Natural killer cell treated with Interleukin-12 subunit alpha and Interleukin-12 subunit beta and Interleukin-15 and Interleukin-18, amount 100 ng/mL, for 72 hours (primary cell): ENCODE measurements at regions not wholly inside any gene's neighbourhood (a gene's known extent, or its start where the extent isn't known, plus 50 kb on each side); places are given as distances from the start of the nearest gene placed in this dataset.

Experiments used
- ATAC-seq, 2 donors: fragments of 150-1000 bp; cut with Tn5 transposase in 1 of 2; sonication (Bioruptor Pico), chemical (Tn5 transposase) in 1 of 2; 2 replicates each; pipeline ENCODE4 v1.10.0; 2021
- DNase-seq: peaks from one replicate; pipeline ENCODE4 v3.0.0; 2022; ENCODE audit warnings: low spot score
- H3K27ac Mint-ChIP-seq, 2 donors: 1 replicate in 1 of 2; 2 replicates in 1 of 2; pipeline ENCODE4 v1.8.0; 2022; ENCODE audit warnings: mixed read lengths in 2 of 2, mild to moderate bottlenecking in 1 of 2, moderate library complexity in 1 of 2
- H3K27me3 Mint-ChIP-seq, 2 donors: 1 replicate in 1 of 2; 2 replicates in 1 of 2; pipeline ENCODE4 v1.8.0; 2022; ENCODE audit warnings: mixed read lengths in 2 of 2
- H3K36me3 Mint-ChIP-seq: one replicate; pipeline ENCODE4 v1.8.0; 2022; ENCODE audit warnings: mixed read lengths
- H3K4me1 Mint-ChIP-seq, 2 donors: 1 replicate in 1 of 2; 2 replicates in 1 of 2; pipeline ENCODE4 v1.8.0; 2022; ENCODE audit warnings: low read depth in 2 of 2, mixed read lengths in 2 of 2, mild to moderate bottlenecking in 1 of 2
- H3K4me3 Mint-ChIP-seq: one replicate; pipeline ENCODE4 v1.8.0; 2022; ENCODE audit warnings: mixed read lengths
- H3K9me3 Mint-ChIP-seq: 2 replicates; pipeline ENCODE4 v1.8.0; 2022; ENCODE audit warnings: mixed read lengths

GRCh38 chr2:43130548-43130875 lies 95.9 kb downstream of the ZFP36L2 start:
- DNase-seq, result no peak
- Mint-ChIP-seq H3K4me1 (peaks cover 68 to 73% of the 10 kb centered on the region in 2 donors), H3K9me3 (no peaks in the 10 kb centered on the region), H3K4me3 (peak overlapping the region; percentile 48), H3K27ac (peak overlapping the region; percentile 1 to 52), H3K27me3 (no peaks in the 10 kb centered on the region), H3K36me3 (no peaks in the 10 kb centered on the region)
- ATAC-seq, result no peak

GRCh38 chr2:43129676-43130547 lies 96.5 kb downstream of the ZFP36L2 start:
- no peak for DNase-seq
- peak overlapping the region; percentile 1 to 52 for H3K27ac Mint-ChIP-seq

GRCh38 chr2:43128559-43128955 lies 97.8 kb downstream of the ZFP36L2 start:
- no peaks in the 10 kb centered on the region for H3K36me3 Mint-ChIP-seq
- no peaks in the 10 kb centered on the region for H3K27me3 Mint-ChIP-seq
- peak overlapping the region; percentile 55 for H3K4me3 Mint-ChIP-seq
- peaks cover 56 to 59% of the 10 kb centered on the region in 2 donors for H3K4me1 Mint-ChIP-seq
- no peaks in the 10 kb centered on the region for H3K9me3 Mint-ChIP-seq
- peak overlapping the region; percentile 66 to 81 for H3K27ac Mint-ChIP-seq
- ATAC-seq, result no peak
- DNase-seq, result no peak

More at GRCh38 chr2:43129676-43130547, 96.5 kb downstream of the ZFP36L2 start:
- Mint-ChIP-seq H3K4me3 (peak overlapping the region; percentile 48), H3K27me3 (no peaks in the 10 kb centered on the region), H3K4me1 (peaks cover 65 to 68% of the 10 kb centered on the region in 2 donors), H3K9me3 (no peaks in the 10 kb centered on the region), H3K36me3 (no peaks in the 10 kb centered on the region)
- ATAC-seq, result no peak

- no peaks in the 10 kb centered on the region for H3K36me3 Mint-ChIP-seq
- no peaks in the 10 kb centered on the region for H3K27me3 Mint-ChIP-seq
- peak overlapping the region; percentile 66 to 81 for H3K27ac Mint-ChIP-seq
- H3K4me3 Mint-ChIP-seq, result peak overlapping the region; percentile 55
- no peaks in the 10 kb centered on the region for H3K9me3 Mint-ChIP-seq
- ATAC-seq, result no peak
- no peak for DNase-seq
- H3K4me1 Mint-ChIP-seq, result peaks cover 53 to 56% of the 10 kb centered on the region in 2 donors
Observed at GRCh38 chr2:43127941-43128558, 98.4 kb downstream of the ZFP36L2 start.

GRCh38 chr2:43127208-43127940 lies 99.0 kb downstream of the ZFP36L2 start:
- peak overlapping the region; percentile 66 to 81 for H3K27ac Mint-ChIP-seq
- ATAC-seq (peak; percentile 66 to 76), DNase-seq (peak; percentile 87)
- H3K4me3 Mint-ChIP-seq, result peak overlapping the region; percentile 55
- no peaks in the 10 kb centered on the region for H3K9me3 Mint-ChIP-seq
- no peaks in the 10 kb centered on the region for H3K36me3 Mint-ChIP-seq
- no peaks in the 10 kb centered on the region for H3K27me3 Mint-ChIP-seq
- H3K4me1 Mint-ChIP-seq, result peaks cover 49 to 53% of the 10 kb centered on the region in 2 donors

GRCh38 chr2:43126817-43127207 lies 99.6 kb downstream of the ZFP36L2 start:
- Mint-ChIP-seq H3K9me3 (no peaks in the 10 kb centered on the region), H3K36me3 (no peaks in the 10 kb centered on the region), H3K27ac (no peak overlapping the region), H3K4me3 (no peak overlapping the region), H3K4me1 (peaks cover 45 to 47% of the 10 kb centered on the region in 2 donors), H3K27me3 (no peaks in the 10 kb centered on the region)
- ATAC-seq, result no peak
- no peak for DNase-seq

GRCh38 chr2:43125090-43125998 lies 101.1 kb downstream of the ZFP36L2 start:
- Mint-ChIP-seq H3K4me3 (no peak overlapping the region), H3K4me1 (peaks cover 30 to 33% of the 10 kb centered on the region in 2 donors), H3K27ac (no peak overlapping the region), H3K9me3 (no peaks in the 10 kb centered on the region), H3K27me3 (no peaks in the 10 kb centered on the region), H3K36me3 (no peaks in the 10 kb centered on the region)
- DNase-seq (no peak), ATAC-seq (no peak)

GRCh38 chr2:43124687-43125057 lies 101.7 kb downstream of the ZFP36L2 start:
- H3K36me3 Mint-ChIP-seq, result peaks cover 2% of the 10 kb centered on the region
- peaks cover 23 to 26% of the 10 kb centered on the region in 2 donors for H3K4me1 Mint-ChIP-seq
- no peak for ATAC-seq
- DNase-seq, result no peak
- H3K9me3 Mint-ChIP-seq, result no peaks in the 10 kb centered on the region
- no peaks in the 10 kb centered on the region for H3K27me3 Mint-ChIP-seq
- no peak overlapping the region for H3K4me3 Mint-ChIP-seq
- no peak overlapping the region for H3K27ac Mint-ChIP-seq

GRCh38 chr2:43123981-43124686 lies 102.3 kb downstream of the ZFP36L2 start:
- Mint-ChIP-seq H3K4me1 (peaks cover 19 to 21% of the 10 kb centered on the region in 2 donors), H3K4me3 (no peak overlapping the region), H3K27ac (no peak overlapping the region), H3K9me3 (no peaks in the 10 kb centered on the region), H3K36me3 (peaks cover 7% of the 10 kb centered on the region), H3K27me3 (no peaks in the 10 kb centered on the region)
- DNase-seq (no peak), ATAC-seq (no peak)

GRCh38 chr2:43123486-43123885 lies 102.9 kb downstream of the ZFP36L2 start:
- H3K27me3 Mint-ChIP-seq, result no peaks in the 10 kb centered on the region
- H3K36me3 Mint-ChIP-seq, result peaks cover 12% of the 10 kb centered on the region
- H3K4me1 Mint-ChIP-seq, result peaks cover 14 to 16% of the 10 kb centered on the region in 2 donors
- DNase-seq (no peak), ATAC-seq (no peak)
- no peak overlapping the region for H3K27ac Mint-ChIP-seq
- no peak overlapping the region for H3K4me3 Mint-ChIP-seq
- H3K9me3 Mint-ChIP-seq, result no peaks in the 10 kb centered on the region

- ATAC-seq, result no peak
- peaks cover 10 to 11% of the 10 kb centered on the region in 2 donors for H3K4me1 Mint-ChIP-seq
- no peaks in the 10 kb centered on the region for H3K27me3 Mint-ChIP-seq
- H3K36me3 Mint-ChIP-seq, result peaks cover 15% of the 10 kb centered on the region
- no peak for DNase-seq
- no peak overlapping the region for H3K4me3 Mint-ChIP-seq
- H3K9me3 Mint-ChIP-seq, result no peaks in the 10 kb centered on the region
- H3K27ac Mint-ChIP-seq, result no peak overlapping the region
Observed at GRCh38 chr2:43123028-43123427, 103.4 kb downstream of the ZFP36L2 start.

GRCh38 chr2:43121580-43122314 lies 104.7 kb downstream of the ZFP36L2 start:
- ATAC-seq (no peak), DNase-seq (peak; percentile 34)
- H3K27me3 Mint-ChIP-seq, result no peaks in the 10 kb centered on the region
- H3K4me1 Mint-ChIP-seq, result peaks cover 0 to 2% of the 10 kb centered on the region in 2 donors
- H3K4me3 Mint-ChIP-seq, result no peak overlapping the region
- H3K36me3 Mint-ChIP-seq, result peaks cover 15% of the 10 kb centered on the region
- H3K27ac Mint-ChIP-seq, result no peak overlapping the region
- no peaks in the 10 kb centered on the region for H3K9me3 Mint-ChIP-seq
